GM13976 (cell line): ENCODE measurements at regions not wholly inside any gene's neighbourhood (a gene's known extent, or its start where the extent isn't known, plus 50 kb on each side); places are given as distances from the start of the nearest gene placed in this dataset.

ENCODE experiments used
- DNase-seq: peaks from one replicate; pipeline ENCODE4 v3.0.0; 2012; ENCODE audit warnings: low spot score
- CTCF ChIP-seq: IDR thresholded peaks from 2 replicates; pipeline ENCODE4 v1.5.1; 2012; ENCODE audit warnings: borderline replicate concordance, mild to moderate bottlenecking; ENCODE audit not compliant: insufficient read depth; ENCODE audit errors: extremely low read depth, missing control alignments, control extremely low read depth
- in situ Hi-C: fragments of 300-500 bp; cut with MboI; formaldehyde crosslinking; loops from one replicate; pipeline ENCODE4 v1.12.0; 2022; ENCODE audit warnings: low sequenced_read_pairs, mixed read lengths, inconsistent platforms; ENCODE audit not compliant: unreplicated experiment

DNA sequence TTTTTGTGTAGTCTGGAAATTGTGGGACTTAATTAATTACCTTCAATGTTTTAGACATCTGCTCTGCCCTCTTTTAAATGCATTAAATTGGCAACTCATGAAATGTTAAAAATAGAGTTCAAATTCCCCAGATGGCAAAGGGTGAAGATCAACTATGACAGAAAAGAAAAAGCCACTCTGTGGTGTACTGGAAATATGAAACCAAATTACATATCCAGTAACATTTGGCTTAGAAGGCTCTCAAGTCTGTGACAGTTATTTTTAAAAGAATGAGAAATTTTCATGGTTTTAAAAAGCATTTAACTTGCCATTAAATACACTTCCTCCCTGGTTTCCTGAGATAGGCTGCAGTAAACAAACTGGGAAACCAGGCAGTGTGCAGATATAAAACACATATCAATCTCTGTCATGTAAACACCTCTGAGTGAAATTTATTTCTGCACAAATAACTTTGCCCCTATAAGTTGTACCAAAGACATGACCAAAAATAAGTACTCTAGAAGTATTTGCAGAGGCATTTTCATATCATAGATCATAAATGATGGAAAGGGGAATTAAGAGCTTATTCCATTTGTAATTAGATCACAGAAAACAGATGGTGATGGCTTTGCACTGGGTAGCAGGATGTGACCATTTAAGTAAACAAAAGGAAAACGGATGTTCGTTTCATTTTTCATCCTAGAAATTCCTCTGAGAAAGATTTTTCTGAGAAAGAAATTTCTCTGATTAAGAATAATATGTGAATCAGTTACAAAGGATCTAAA is 360.1 kb downstream of the SAMD5 start:
- in situ Hi-C loops, result no loop called here
- TF ChIP-seq CTCF, result no peak
- DNase-seq, result no peak

GRCh38 chr6:147869201-147869600 is 360.7 kb downstream of the SAMD5 start:
- in situ Hi-C loops, result no loop called here
- no peak for DNase-seq
- no peak for TF ChIP-seq CTCF

DNA sequence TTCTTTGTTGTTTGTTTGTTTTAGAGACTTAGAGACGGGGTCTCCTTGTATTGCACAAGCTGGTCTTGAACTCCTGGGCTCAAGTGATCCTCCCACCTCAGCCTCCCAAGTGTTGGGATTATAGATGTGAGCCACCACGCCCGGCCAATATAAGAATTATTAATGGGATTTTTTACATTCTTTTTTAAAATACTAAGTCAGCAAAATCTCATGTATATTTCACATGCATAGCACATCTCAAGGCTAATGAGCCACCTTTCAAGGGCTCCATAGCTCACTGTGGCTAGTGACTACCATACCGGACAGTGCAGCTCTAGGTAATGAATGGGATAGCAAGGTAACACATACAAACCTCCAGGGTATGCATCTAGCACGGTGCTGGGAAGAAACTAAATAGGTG is 361.4 kb downstream of the SAMD5 start:
- no peak for DNase-seq
- TF ChIP-seq CTCF, result no peak

GRCh38 chr6:147870506-147871110 is 362.1 kb downstream of the SAMD5 start:
- in situ Hi-C loops, result no loop called here
- TF ChIP-seq CTCF, result no peak
- DNase-seq, result no peak

More for the DNA sequence above, 361.4 kb downstream of the SAMD5 start:
- in situ Hi-C loops, result no loop called here

DNA sequence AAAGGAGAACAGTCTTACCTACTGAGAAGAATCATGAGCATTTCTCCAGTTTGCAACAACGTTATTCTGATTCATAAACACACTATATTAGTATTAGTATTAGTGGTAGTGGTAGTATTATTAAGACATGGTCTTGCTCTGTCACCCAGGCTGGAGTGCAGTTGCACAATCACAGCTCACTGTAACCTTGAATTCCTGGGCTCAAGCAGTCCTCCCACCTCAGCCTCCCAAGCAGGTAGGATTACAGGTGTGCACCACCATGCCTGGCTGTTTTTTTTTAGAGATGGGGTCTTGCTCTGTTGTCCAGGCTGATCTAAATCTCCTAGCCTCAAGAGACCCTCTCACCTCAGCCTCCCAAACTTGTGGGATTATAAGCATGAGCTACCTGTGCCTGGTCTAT is 363.5 kb downstream of the SAMD5 start:
- DNase-seq, result no peak
- in situ Hi-C loops, result no loop called here
- TF ChIP-seq CTCF, result no peak

DNA sequence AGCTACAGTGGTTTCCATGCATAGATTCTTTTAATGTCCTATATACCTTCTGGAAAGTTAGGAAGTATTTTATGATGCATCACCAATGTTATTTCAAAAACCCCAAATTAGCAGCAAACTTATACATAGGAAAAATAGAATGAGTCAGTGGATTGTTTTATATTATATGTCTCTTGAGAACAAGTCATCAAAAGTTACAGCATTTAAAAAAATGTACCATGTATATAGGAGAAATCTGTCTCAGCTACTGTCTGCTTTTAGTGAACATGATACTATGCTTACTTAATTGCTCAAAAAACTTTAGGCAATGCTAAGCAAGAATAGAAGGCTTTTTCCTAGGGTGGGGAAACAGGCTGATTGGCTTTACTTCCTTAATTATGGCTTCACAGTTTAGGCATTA is 365.3 kb downstream of the SAMD5 start:
- DNase-seq, result no peak
- in situ Hi-C loops, result no loop called here
- TF ChIP-seq CTCF, result no peak

GRCh38 chr6:147874322-147874721 is 365.8 kb downstream of the SAMD5 start:
- in situ Hi-C loops, result no loop called here
- DNase-seq, result no peak
- no peak for TF ChIP-seq CTCF
